OCI-LY7 (cell line): ENCODE measurements at regions not wholly inside any gene's neighbourhood (a gene's known extent, or its start where the extent isn't known, plus 50 kb on each side); places are given as distances from the start of the nearest gene placed in this dataset.

Experiments used
- BruUV-seq: library from RNA; stranded (reverse); fragments of 400-500 nt; replicated peaks from 2 replicates; lab custom pipeline; 2021; lab: Mats Ljungman, UMichigan
- CTCF ChIA-PET: fragments of 300-600 bp; sonication (Branson Sonifier 250); formaldehyde crosslinking; loops from one replicate; lab custom pipeline; 2022; ENCODE audit warnings: antibody characterized with exemption; ENCODE audit not compliant: unreplicated experiment; lab: Charles Lee
- POLR2A ChIA-PET: fragments of 300-600 bp; sonication (Branson Sonifier 250); formaldehyde crosslinking; loops from one replicate; lab custom pipeline; 2022; ENCODE audit warnings: antibody characterized with exemption; lab: Charles Lee
- DNase-seq: peaks from one replicate; pipeline ENCODE4 v3.0.0-alpha.2; 2015; ENCODE audit warnings: low spot score
- H2AFZ ChIP-seq: fragments of 200-600 bp; sonication (generic), shearing (Covaris generic); 2 replicates; pipeline ENCODE4 v1.6.1; 2014; ENCODE audit warnings: mild to moderate bottlenecking, antibody characterized with exemption, low read length, moderate library complexity
- H3K27ac ChIP-seq: fragments of 200-600 bp; sonication (generic); 2 replicates; pipeline ENCODE4 v1.5.1; 2014; ENCODE audit warnings: mixed run types, low read depth, mild to moderate bottlenecking, moderate library complexity, low read length, inconsistent platforms; ENCODE audit not compliant: poor library complexity, severe bottlenecking
- H3K36me3 ChIP-seq: fragments of 200-600 bp; sonication (generic); 2 replicates; pipeline ENCODE4 v1.6.1; 2014; ENCODE audit warnings: mild to moderate bottlenecking, antibody characterized with exemption, low read length, moderate library complexity, mixed read lengths; ENCODE audit not compliant: insufficient read depth
- H3K4me1 ChIP-seq: fragments of 200-600 bp; sonication (generic); 2 replicates; pipeline ENCODE4 v1.5.1; 2014; ENCODE audit warnings: mild to moderate bottlenecking, low read length; ENCODE audit not compliant: insufficient read depth, poor library complexity, severe bottlenecking
- H3K4me2 ChIP-seq: fragments of 200-600 bp; sonication (generic); 2 replicates; pipeline ENCODE4 v1.6.1; 2014; ENCODE audit warnings: mild to moderate bottlenecking, low read length
- H3K4me3 ChIP-seq: fragments of 200-600 bp; sonication (generic); 2 replicates; pipeline ENCODE4 v1.5.1; 2014; ENCODE audit warnings: mild to moderate bottlenecking, low read depth, low read length; ENCODE audit not compliant: poor library complexity, severe bottlenecking
- H3K79me2 ChIP-seq: fragments of 200-600 bp; sonication (generic); 2 replicates; pipeline ENCODE4 v1.6.1; 2016; ENCODE audit warnings: low read depth, mild to moderate bottlenecking, low read length, moderate library complexity, mixed read lengths; ENCODE audit not compliant: insufficient read depth
- H3K9me2 ChIP-seq: fragments of 200-600 bp; sonication (generic); 2 replicates; pipeline ENCODE4 v1.6.1; 2016; ENCODE audit warnings: mild to moderate bottlenecking, low read length, mixed read lengths; ENCODE audit not compliant: insufficient read depth
- H3K9me3 ChIP-seq: fragments of 200-600 bp; sonication (generic); 2 replicates; pipeline ENCODE4 v1.6.1; 2014; ENCODE audit warnings: mild to moderate bottlenecking, mixed run types, low read length, mixed read lengths
- H4K20me1 ChIP-seq: fragments of 200-600 bp; sonication (generic); 2 replicates; pipeline ENCODE4 v1.6.1; 2014; ENCODE audit warnings: mild to moderate bottlenecking, antibody characterized with exemption, low read length, moderate library complexity, mixed read lengths; ENCODE audit not compliant: insufficient read depth
- CTCF ChIP-seq: fragments of 200-600 bp; sonication (generic); conservative IDR thresholded peaks from 2 replicates; pipeline ENCODE4 v1.5.1; 2014; ENCODE audit warnings: mild to moderate bottlenecking, antibody characterized with exemption, low read length, moderate library complexity, mixed read lengths
- EZH2phosphoT487 ChIP-seq: fragments of 200-600 bp; sonication (generic); IDR thresholded peaks from 2 replicates; pipeline ENCODE4 v1.6.1; 2018; ENCODE audit warnings: low read depth, borderline replicate concordance, mild to moderate bottlenecking, mixed run types, antibody characterized with exemption, low read length, moderate library complexity, mixed read lengths
- intact Hi-C: fragments of 100-400 bp; cut with micrococcal nuclease; formaldehyde crosslinking; loops from one replicate; pipeline ENCODE4 v1.10.0; 2022; ENCODE audit not compliant: unreplicated experiment

- Histone ChIP-seq H3K9me2 (no peaks in the 10 kb centered on the region), H3K4me3 (no peak overlapping the region), H3K4me1 (no peaks in the 10 kb centered on the region), H3K27ac (no peak overlapping the region), H2AFZ (no peak overlapping the region), H3K79me2 (no peaks in the 10 kb centered on the region), H4K20me1 (no peaks in the 10 kb centered on the region), H3K9me3 (no peaks in the 10 kb centered on the region), H3K4me2 (no peak overlapping the region), H3K36me3 (no peaks in the 10 kb centered on the region)
- no TSS peak for BruUV-seq
- intact Hi-C loops = no loop called here
- ChIA-PET CTCF (interaction anchor here (0.6 kb wide), 1 partner anchor 1311 kb away, joined by 13 read pairs; no protein-coding TSS in a partner anchor), POLR2A (interaction anchor here (0.5 kb wide), 1 partner anchor 54 kb away, joined by 3 read pairs; no protein-coding TSS in a partner anchor)
- TF ChIP-seq EZH2phosphoT487 (no peak), CTCF (no peak)
- no peak for DNase-seq
Observed at GRCh38 chr11:28439403-28439802, 331.2 kb downstream of the METTL15 start.

GRCh38 chr11:28420099-28420498 lies 311.9 kb downstream of the METTL15 start:
- H3K36me3 ChIP-seq = no peaks in the 10 kb centered on the region
- ChIA-PET POLR2A (no interaction called here), CTCF (no interaction called here)
- intact Hi-C loops = no loop called here
- H3K9me3 ChIP-seq = no peaks in the 10 kb centered on the region
- BruUV-seq = no TSS peak
- H3K4me3 ChIP-seq = no peak overlapping the region
- H3K4me2 ChIP-seq = no peak overlapping the region
- no peak for DNase-seq
- H3K4me1 ChIP-seq = no peaks in the 10 kb centered on the region
- no peak overlapping the region for H3K27ac ChIP-seq
- TF ChIP-seq EZH2phosphoT487 = no peak
- TF ChIP-seq CTCF = no peak
- no peaks in the 10 kb centered on the region for H3K9me2 ChIP-seq
- no peak overlapping the region for H2AFZ ChIP-seq
- no peaks in the 10 kb centered on the region for H4K20me1 ChIP-seq
- H3K79me2 ChIP-seq = no peaks in the 10 kb centered on the region

GRCh38 chr11:28417601-28418323 lies 309.6 kb downstream of the METTL15 start:
- Histone ChIP-seq H3K36me3 (no peaks in the 10 kb centered on the region), H3K9me2 (no peaks in the 10 kb centered on the region), H3K9me3 (no peaks in the 10 kb centered on the region), H3K79me2 (no peaks in the 10 kb centered on the region), H2AFZ (no peak overlapping the region), H3K27ac (no peak overlapping the region), H3K4me1 (no peaks in the 10 kb centered on the region), H3K4me2 (no peak overlapping the region), H4K20me1 (no peaks in the 10 kb centered on the region), H3K4me3 (no peak overlapping the region)
- intact Hi-C loops = no loop called here
- CTCF ChIA-PET = no interaction called here
- TF ChIP-seq CTCF = no peak
- no TSS peak for BruUV-seq
- no peak for DNase-seq
- POLR2A ChIA-PET = no interaction called here
